ENCODE measurements at regions not wholly inside any gene's neighbourhood (a gene's known extent, or its start where the extent isn't known, plus 50 kb on each side); places are given as distances from the start of the nearest gene placed in this dataset.
A peak's percentile ranks its signal among the peaks of the same experiment; 100 is the strongest.
"Not testable (repeated sequence)": the region's sequence is repeated elsewhere in the genome, so short reads cannot be mapped to it uniquely, and the experiment has no call there.

DNA sequence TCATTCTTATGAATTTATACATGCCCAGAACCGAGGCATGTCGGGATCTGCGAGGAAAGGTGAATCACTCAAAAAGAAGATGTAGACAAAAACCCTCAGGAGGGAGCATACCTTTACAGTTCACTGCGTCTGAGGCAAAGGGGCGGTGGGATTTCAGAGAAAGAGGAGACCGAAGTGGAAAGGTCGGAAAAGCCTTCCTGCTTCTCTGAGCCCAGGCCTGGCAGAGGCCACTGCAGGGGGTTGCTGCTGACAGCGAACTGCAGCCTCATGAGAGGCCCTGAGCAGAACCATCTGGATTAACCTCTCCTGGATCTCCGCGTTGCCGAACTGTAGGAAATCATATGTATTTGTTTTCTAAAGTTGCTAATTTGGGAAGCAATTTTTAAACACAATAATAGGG lies 713.1 kb upstream of the SOX11 start:
- H3K9ac ChIP-seq (ENCODE audit: insufficient read length): no peak overlapping the region
- H3K4me3 ChIP-seq: no peak overlapping the region

DNA sequence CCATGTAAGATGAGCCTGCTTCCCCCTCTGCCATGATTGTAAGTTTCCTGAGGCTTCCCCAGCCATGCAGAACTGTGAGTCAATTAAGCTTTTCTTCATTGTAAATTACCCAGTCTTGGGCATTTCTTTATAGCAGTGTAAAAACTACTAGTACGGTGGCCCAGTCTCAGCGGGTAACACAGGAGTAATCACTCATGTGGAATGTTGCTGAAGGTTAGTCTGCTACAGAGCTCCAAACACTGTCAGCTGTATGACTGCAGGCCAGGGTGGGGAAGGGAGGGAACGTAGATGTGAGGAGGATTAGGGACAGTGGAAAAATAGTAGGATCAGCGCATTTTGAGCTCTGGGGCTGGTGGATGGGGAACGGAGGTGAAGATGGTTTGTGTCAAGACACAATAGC lies 711.2 kb upstream of the SOX11 start:
- no peak overlapping the region for H3K9ac ChIP-seq (ENCODE audit: insufficient read length)
- no peaks in the 10 kb centered on the region for H3K36me3 ChIP-seq (ENCODE audit: insufficient read depth, low read length)
- no peak for TF ChIP-seq FOXP2 (optimal IDR thresholded peaks at IDR 0.05; ENCODE audit: control extremely low read depth, extremely low read length, insufficient read depth)
- no peak for TF ChIP-seq EZH2 (IDR thresholded peaks at IDR 0.05)
- no peak for TF ChIP-seq POLR2AphosphoS5 (IDR thresholded peaks at IDR 0.05; ENCODE audit: borderline replicate concordance, low read depth, low read length)
- no peaks in the 10 kb centered on the region for H3K9me3 ChIP-seq (ENCODE audit: low read depth, low read length)
- no peak overlapping the region for H3K4me3 ChIP-seq
- DNase-seq (ENCODE audit: low read depth, low spot score): no peak
- H3K27ac ChIP-seq: no peak overlapping the region

More for the DNA sequence above, 713.1 kb upstream of the SOX11 start:
- Histone ChIP-seq H3K9me3 (ENCODE audit: low read depth, low read length) (no peaks in the 10 kb centered on the region), H3K36me3 (ENCODE audit: insufficient read depth, low read length) (no peaks in the 10 kb centered on the region), H3K27ac (no peak overlapping the region)
- DNase-seq (ENCODE audit: low read depth, low spot score): no peak
- no peak for TF ChIP-seq EZH2 (IDR thresholded peaks at IDR 0.05)
- TF ChIP-seq POLR2AphosphoS5 (IDR thresholded peaks at IDR 0.05; ENCODE audit: borderline replicate concordance, low read depth, low read length): no peak
- TF ChIP-seq FOXP2 (optimal IDR thresholded peaks at IDR 0.05; ENCODE audit: control extremely low read depth, extremely low read length, insufficient read depth): no peak

DNA sequence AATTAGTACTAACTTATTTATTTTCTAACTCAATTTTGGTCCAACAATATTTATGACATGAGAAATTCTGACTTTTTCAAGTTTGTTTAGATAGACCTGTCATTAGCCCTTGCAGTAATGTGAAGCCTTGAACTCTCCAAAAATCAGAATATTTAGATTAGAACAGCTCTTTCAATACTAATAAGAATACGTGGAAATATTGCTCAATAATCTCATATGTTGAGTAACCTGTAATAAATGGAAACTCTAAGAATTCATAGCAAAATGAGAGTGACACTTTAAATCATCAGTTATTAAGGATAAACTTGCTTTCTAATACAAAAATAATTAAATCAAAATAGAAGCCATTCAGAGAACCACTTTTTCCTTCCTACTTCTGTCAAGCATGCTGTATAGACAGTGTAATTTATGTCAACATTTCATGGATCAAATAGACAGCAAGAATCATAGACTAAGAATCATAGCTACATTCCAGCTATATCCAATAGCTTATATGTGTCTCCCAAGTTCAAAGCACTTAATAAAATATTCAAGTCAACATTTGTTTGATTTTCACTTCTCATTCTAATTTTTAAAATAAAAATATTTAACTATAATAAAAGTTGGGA lies 710.3 kb upstream of the SOX11 start:
- TF ChIP-seq FOXP2 (optimal IDR thresholded peaks at IDR 0.05; ENCODE audit: control extremely low read depth, extremely low read length, insufficient read depth) (no peak), POLR2AphosphoS5 (IDR thresholded peaks at IDR 0.05; ENCODE audit: borderline replicate concordance, low read depth, low read length) (no peak), EZH2 (IDR thresholded peaks at IDR 0.05) (no peak)
- no peak overlapping the region for H3K9ac ChIP-seq (ENCODE audit: insufficient read length)
- no peak for DNase-seq (ENCODE audit: low read depth, low spot score)
- H3K36me3 ChIP-seq (ENCODE audit: insufficient read depth, low read length): no peaks in the 10 kb centered on the region
- no peak overlapping the region for H3K4me3 ChIP-seq
- H3K9me3 ChIP-seq (ENCODE audit: low read depth, low read length): no peaks in the 10 kb centered on the region
- H3K27ac ChIP-seq: no peak overlapping the region

DNA sequence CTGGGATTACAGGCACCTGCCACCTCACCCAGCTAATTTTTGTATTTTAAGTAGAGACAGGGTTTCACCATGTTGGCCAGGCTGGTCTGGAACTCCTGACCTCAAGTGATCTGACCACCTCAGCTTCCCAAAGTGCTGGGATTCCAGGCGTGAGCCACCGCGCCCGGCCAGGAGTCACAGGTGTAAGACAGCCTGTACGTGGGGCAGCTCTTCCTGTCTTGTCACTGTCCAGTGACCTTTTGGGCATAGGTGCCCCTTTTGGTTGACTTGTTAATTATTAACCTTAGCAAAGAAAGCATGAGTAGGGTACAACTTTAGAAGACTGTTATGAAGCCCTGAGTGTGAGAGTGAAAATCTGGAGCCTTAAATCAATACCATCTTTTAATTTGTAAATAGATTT lies 703.7 kb upstream of the SOX11 start:
- not testable (repeated sequence) for H3K4me3 ChIP-seq; H3K36me3 ChIP-seq (ENCODE audit: insufficient read depth, low read length); H3K9ac ChIP-seq (ENCODE audit: insufficient read length); H3K27ac ChIP-seq; H3K9me3 ChIP-seq (ENCODE audit: low read depth, low read length); DNase-seq (ENCODE audit: low read depth, low spot score)

DNA sequence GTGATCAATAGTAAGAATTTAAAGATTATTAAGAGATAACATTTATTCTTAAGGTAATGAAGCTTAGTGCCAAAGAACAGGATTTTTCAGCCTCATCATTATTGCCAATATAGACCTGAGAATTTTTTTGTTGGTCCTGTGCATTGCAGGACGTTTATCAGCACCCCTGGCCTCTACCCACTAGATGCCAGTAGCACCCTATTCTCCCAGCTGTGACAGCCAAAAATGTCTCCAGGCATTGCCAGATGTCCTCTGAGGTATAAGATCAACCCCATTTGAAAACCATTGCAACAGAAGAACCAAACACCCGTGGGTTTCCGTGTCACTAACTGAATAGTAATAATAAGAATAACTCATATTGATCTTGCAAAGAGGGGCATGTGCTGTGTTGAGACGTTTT lies 700.0 kb upstream of the SOX11 start:
- no peak for DNase-seq (ENCODE audit: low read depth, low spot score)

DNA sequence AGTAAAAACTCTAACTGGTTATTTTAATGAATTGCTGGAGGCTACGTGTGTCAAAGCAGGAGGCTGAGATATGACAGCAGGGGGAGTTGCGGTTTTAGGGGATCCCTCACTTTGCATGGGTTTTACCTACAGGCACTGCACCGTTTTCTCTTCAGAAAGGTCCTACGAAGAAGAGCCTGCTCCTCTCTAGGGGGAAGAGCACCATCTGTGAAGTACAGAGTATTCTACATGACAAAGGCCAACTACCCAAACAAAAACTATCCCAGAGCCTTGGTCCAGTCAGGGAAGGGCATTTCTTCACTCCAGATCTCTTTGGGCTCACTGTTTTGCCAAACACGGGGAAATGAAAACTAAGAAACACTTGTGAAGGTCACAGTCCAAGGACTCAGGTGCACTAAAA lies 696.7 kb upstream of the SOX11 start:
- no peak overlapping the region for H3K4me3 ChIP-seq
- TF ChIP-seq FOXP2 (optimal IDR thresholded peaks at IDR 0.05; ENCODE audit: control extremely low read depth, extremely low read length, insufficient read depth): no peak
- no peak for TF ChIP-seq POLR2AphosphoS5 (IDR thresholded peaks at IDR 0.05; ENCODE audit: borderline replicate concordance, low read depth, low read length)
- TF ChIP-seq EZH2 (IDR thresholded peaks at IDR 0.05): no peak

More for the DNA sequence above, 700.0 kb upstream of the SOX11 start:
- H3K36me3 ChIP-seq (ENCODE audit: insufficient read depth, low read length): no peaks in the 10 kb centered on the region
- no peaks in the 10 kb centered on the region for H3K9me3 ChIP-seq (ENCODE audit: low read depth, low read length)
- H3K9ac ChIP-seq (ENCODE audit: insufficient read length): no peak overlapping the region
- H3K27ac ChIP-seq: no peak overlapping the region
- H3K4me3 ChIP-seq: no peak overlapping the region
- TF ChIP-seq FOXP2 (optimal IDR thresholded peaks at IDR 0.05; ENCODE audit: control extremely low read depth, extremely low read length, insufficient read depth): no peak
- TF ChIP-seq EZH2 (IDR thresholded peaks at IDR 0.05): no peak
- TF ChIP-seq POLR2AphosphoS5 (IDR thresholded peaks at IDR 0.05; ENCODE audit: borderline replicate concordance, low read depth, low read length): no peak

DNA sequence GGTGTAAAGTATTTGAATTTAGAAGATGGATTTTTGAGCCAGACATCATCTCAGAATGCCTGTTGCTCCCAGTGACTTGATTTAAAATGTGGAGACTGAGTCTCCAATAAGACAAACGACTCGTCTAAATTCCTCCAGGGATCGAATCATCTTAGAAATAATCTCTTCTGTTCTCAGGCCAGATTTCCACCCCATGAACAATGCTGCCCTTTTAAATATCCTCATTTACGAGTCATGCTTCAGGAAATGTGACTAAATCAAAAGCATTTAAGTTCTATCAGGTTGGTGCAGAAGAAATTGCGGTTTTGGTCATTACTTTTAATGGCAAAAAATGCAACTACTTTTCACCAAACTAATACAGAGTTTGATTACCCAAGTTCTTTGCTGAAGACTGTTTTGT lies 684.6 kb upstream of the SOX11 start:
- no peaks in the 10 kb centered on the region for H3K9me3 ChIP-seq (ENCODE audit: low read depth, low read length)

More for the DNA sequence above, 696.7 kb upstream of the SOX11 start:
- Histone ChIP-seq H3K36me3 (ENCODE audit: insufficient read depth, low read length) (no peaks in the 10 kb centered on the region), H3K27ac (peak overlapping the region; percentile 39; the same call in 1 of the 2 replicates), H3K9ac (ENCODE audit: insufficient read length) (no peak overlapping the region), H3K9me3 (ENCODE audit: low read depth, low read length) (no peaks in the 10 kb centered on the region)
- peak; percentile 6 for DNase-seq (ENCODE audit: low read depth, low spot score)

DNA sequence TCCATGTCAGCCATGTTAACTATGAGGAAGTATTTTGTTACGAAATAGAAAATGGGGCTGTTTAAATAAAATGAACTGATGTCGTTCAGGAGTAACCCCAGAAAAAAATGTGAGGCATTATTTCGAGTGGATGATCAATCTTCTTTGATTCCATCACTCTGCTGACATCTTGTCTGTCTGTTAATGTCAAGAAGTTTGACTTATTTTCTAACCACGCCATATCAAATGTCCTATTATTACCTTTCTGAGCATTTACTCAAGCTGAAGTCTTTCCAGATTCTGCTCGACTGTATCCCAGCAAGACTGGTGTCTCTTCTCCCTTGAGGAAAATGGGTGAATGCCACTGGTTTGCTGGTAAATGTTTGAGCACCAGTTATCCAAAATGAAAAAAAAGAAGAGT lies 672.9 kb upstream of the SOX11 start:
- TF ChIP-seq FOXP2 (optimal IDR thresholded peaks at IDR 0.05; ENCODE audit: control extremely low read depth, extremely low read length, insufficient read depth): no peak
- TF ChIP-seq EZH2 (IDR thresholded peaks at IDR 0.05): no peak
- no peak for TF ChIP-seq POLR2AphosphoS5 (IDR thresholded peaks at IDR 0.05; ENCODE audit: borderline replicate concordance, low read depth, low read length)
- peaks cover 4% of the 10 kb centered on the region; the same call in 1 of the 2 replicates for H3K9me3 ChIP-seq (ENCODE audit: low read depth, low read length)

More for the DNA sequence above, 684.6 kb upstream of the SOX11 start:
- Histone ChIP-seq H3K36me3 (ENCODE audit: insufficient read depth, low read length) (no peaks in the 10 kb centered on the region), H3K9ac (ENCODE audit: insufficient read length) (no peak overlapping the region), H3K27ac (no peak overlapping the region), H3K4me3 (no peak overlapping the region)
- no peak for DNase-seq (ENCODE audit: low read depth, low spot score)
- TF ChIP-seq POLR2AphosphoS5 (IDR thresholded peaks at IDR 0.05; ENCODE audit: borderline replicate concordance, low read depth, low read length) (no peak), FOXP2 (optimal IDR thresholded peaks at IDR 0.05; ENCODE audit: control extremely low read depth, extremely low read length, insufficient read depth) (no peak), EZH2 (IDR thresholded peaks at IDR 0.05) (no peak)

More for the DNA sequence above, 672.9 kb upstream of the SOX11 start:
- no peak overlapping the region for H3K9ac ChIP-seq (ENCODE audit: insufficient read length)
- no peak overlapping the region for H3K27ac ChIP-seq
- H3K4me3 ChIP-seq: no peak overlapping the region
- H3K36me3 ChIP-seq (ENCODE audit: insufficient read depth, low read length): no peaks in the 10 kb centered on the region
- no peak for DNase-seq (ENCODE audit: low read depth, low spot score)
